WERI-Rb-1 (cell line): ENCODE measurements at regions not wholly inside any gene's neighbourhood (a gene's known extent, or its start where the extent isn't known, plus 50 kb on each side); places are given as distances from the start of the nearest gene placed in this dataset.
"Not testable (repeated sequence)": the region's sequence is repeated elsewhere in the genome, so short reads cannot be mapped to it uniquely, and the experiment has no call there.

Source experiments
- DNase-seq: peaks from one replicate; pipeline ENCODE4 v3.0.0-alpha.2; 2020
- H3K27ac ChIP-seq: fragments of 250-450 bp; sonication (Bioruptor Pico); 2 replicates; pipeline ENCODE4 v1.5.1; 2020; ENCODE audit warnings: mild to moderate bottlenecking, moderate library complexity
- H3K27me3 ChIP-seq: fragments of 250-450 bp; sonication (Bioruptor Pico); 2 replicates; pipeline ENCODE4 v1.5.1; 2021; ENCODE audit warnings: mild to moderate bottlenecking, low read depth, moderate library complexity; ENCODE audit not compliant: insufficient read depth, severe bottlenecking
- H3K36me3 ChIP-seq: fragments of 250-450 bp; sonication (Bioruptor Pico); 2 replicates; pipeline ENCODE4 v1.5.1; 2020; ENCODE audit warnings: mild to moderate bottlenecking, moderate library complexity
- H3K4me3 ChIP-seq: 2 replicates; pipeline ENCODE4 v1.5.1; 2011; ENCODE audit warnings: low read depth, mild to moderate bottlenecking, control low read depth, low read length
- H3K9me3 ChIP-seq: fragments of 250-450 bp; sonication (Bioruptor Pico); 2 replicates; pipeline ENCODE4 v1.5.1; 2021; ENCODE audit warnings: mild to moderate bottlenecking, moderate library complexity; ENCODE audit not compliant: severe bottlenecking
- TF ChIP-seq, protein P1 (sequence below): IDR thresholded peaks from 2 replicates; pipeline ENCODE4 v1.5.1; 2011; ENCODE audit warnings: low read depth, mild to moderate bottlenecking, control low read depth, inconsistent platforms, low read length

DNA sequence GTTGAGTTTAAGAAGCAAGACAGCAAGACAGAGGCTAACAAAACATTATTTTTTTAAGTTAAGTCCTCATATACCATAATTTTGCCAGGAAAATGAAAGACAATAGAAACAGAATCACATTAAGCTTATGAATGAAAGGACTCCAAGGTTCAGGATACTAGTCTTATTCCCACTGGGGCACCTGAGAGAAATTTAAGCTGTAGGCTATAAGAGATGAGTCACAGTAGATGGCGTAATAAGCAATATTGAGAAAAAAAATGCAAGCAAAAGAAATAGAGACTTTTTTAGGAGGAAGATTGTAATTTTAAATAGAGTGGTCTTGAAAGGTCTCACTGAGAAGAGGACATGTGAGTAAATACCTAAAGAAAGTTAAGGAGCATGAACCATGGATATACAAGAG is 57.1 kb upstream of the KIF2B start:
- DNase-seq = no peak
- no peak overlapping the region for H3K27ac ChIP-seq
- H3K9me3 ChIP-seq = peaks cover 5% of the 10 kb centered on the region
- H3K36me3 ChIP-seq = no peaks in the 10 kb centered on the region
- H3K27me3 ChIP-seq = no peaks in the 10 kb centered on the region
- TF ChIP-seq, protein P1, sequence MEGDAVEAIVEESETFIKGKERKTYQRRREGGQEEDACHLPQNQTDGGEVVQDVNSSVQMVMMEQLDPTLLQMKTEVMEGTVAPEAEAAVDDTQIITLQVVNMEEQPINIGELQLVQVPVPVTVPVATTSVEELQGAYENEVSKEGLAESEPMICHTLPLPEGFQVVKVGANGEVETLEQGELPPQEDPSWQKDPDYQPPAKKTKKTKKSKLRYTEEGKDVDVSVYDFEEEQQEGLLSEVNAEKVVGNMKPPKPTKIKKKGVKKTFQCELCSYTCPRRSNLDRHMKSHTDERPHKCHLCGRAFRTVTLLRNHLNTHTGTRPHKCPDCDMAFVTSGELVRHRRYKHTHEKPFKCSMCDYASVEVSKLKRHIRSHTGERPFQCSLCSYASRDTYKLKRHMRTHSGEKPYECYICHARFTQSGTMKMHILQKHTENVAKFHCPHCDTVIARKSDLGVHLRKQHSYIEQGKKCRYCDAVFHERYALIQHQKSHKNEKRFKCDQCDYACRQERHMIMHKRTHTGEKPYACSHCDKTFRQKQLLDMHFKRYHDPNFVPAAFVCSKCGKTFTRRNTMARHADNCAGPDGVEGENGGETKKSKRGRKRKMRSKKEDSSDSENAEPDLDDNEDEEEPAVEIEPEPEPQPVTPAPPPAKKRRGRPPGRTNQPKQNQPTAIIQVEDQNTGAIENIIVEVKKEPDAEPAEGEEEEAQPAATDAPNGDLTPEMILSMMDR = no peak
- no peak overlapping the region for H3K4me3 ChIP-seq

DNA sequence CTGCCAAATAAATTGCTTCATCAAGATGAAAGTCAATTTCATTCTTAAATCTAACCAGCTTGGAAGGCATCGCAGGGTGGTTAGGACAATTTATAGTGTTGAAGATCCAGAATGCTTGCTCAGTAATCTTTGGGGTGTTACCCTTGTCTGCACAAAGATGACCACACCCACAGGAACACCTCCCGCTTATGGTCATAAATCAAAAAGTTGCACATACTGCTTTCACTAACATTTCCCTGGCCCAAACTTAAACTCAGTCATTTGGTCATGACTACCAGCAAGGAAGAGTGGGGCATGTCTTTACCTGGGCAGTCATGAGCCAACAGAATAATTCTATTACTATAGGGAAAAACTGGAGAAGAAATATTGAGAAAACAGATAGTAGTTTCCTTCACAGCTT is 57.6 kb upstream of the KIF2B start:
- no peak overlapping the region for H3K27ac ChIP-seq

DNA sequence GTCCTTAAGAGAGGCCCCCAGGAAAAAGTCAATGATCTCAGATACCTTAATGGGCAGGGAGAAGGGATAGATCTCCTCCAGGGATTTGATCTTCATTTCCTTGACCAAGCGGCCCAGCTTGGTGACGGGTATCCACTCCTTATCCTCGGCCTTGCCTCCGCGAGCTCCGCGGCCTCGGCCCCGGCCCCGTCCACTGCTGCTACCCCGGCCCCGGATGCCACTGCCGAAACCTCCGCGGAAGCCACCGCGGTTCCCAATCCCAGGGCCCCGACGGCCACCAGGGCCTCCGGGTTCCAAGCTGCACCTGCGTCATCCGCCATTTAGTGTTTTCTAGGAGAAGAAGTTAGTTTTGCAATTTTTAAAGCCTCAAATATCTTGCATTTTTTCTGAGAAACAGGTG is 65.2 kb upstream of the KIF2B start:
- Histone ChIP-seq H3K36me3 (no peaks in the 10 kb centered on the region), H3K4me3 (no peak overlapping the region), H3K9me3 (peaks cover 5% of the 10 kb centered on the region), H3K27me3 (no peaks in the 10 kb centered on the region), H3K27ac (no peak overlapping the region)
- TF ChIP-seq, protein P1 = no peak
- DNase-seq = no peak

More for the DNA sequence above, 57.6 kb upstream of the KIF2B start:
- Histone ChIP-seq H3K27me3 (no peaks in the 10 kb centered on the region), H3K9me3 (peaks cover 5% of the 10 kb centered on the region), H3K36me3 (no peaks in the 10 kb centered on the region), H3K4me3 (no peak overlapping the region)
- TF ChIP-seq, protein P1 = no peak
- no peak for DNase-seq

DNA sequence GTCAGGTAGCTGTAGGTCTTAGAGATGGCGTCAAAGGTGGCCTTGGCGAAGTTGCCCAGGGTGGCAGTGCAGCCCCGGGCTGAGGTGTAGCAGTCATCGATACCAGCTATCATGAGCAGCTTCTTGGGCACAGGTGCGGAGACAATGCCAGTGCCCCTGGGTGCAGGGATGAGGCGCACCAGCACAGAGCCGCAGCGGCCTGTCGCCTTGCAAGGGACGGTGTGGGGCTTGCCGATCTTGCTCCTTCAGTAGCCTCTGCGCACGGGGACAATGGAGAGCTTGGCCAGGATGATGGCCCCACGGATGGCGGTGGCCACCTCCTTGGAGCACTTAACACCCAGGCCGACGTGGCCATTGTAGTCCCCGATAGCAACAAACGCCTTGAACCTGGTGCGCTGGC is 65.6 kb upstream of the KIF2B start:
- not testable (repeated sequence) for H3K9me3 ChIP-seq, DNase-seq, H3K36me3 ChIP-seq, H3K4me3 ChIP-seq, H3K27ac ChIP-seq, H3K27me3 ChIP-seq

DNA sequence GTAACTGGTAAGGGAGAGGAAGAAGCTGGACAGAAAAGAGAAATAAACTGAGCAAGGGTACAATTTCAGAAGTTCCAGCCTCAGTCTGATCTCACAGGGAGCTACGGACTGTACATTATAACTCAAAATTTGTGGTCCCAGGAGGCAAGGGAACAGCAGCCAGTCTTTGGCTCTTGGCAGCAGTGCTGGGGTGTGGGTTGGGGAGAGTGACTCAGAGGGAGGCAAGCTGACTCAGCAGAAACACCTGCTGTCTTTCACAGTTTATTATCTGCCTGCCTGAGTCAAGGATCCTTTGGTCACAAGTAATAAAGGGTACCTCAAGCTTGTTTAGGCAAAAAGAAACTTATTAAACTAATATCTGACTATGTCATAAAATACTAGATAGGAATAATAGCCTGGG is 73.5 kb upstream of the KIF2B start:
- H3K27ac ChIP-seq = no peak overlapping the region
- TF ChIP-seq, protein P1 = no peak

DNA sequence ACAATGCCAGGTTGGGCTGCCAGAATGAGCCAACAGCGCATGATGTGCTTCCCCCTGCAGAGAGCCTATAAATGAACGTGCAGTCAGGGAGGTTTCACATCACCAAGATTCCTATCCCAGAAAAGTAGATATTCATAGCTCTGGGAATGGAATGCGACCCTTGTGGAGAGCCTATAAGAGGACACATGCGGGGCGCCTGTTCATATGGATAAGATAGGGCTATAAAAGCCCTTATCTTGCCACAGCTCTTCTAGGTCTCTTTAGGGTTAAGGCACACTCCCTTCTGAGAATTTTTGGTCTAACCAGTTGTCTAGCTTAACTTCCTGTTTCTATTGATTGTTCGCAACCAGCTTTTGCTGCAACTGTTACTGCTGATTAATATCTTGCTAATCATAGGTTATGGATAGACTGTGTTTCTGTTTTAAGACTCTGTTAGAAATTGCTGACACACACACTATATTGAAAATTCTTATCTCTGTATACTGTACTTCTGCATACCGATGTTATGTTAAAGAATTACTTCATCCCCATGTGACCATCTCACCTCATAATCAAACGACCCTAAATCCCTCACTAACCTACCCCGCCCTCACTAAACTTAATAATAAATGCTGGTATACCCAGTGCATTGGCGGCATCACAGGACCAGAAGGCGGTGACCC is 74.4 kb upstream of the KIF2B start:
- H3K4me3 ChIP-seq, DNase-seq, H3K27ac ChIP-seq, H3K27me3 ChIP-seq, H3K36me3 ChIP-seq, H3K9me3 ChIP-seq: not testable (repeated sequence)

More for the DNA sequence above, 73.5 kb upstream of the KIF2B start:
- H3K36me3 ChIP-seq = no peaks in the 10 kb centered on the region
- no peak for DNase-seq
- H3K4me3 ChIP-seq = no peak overlapping the region
- H3K27me3 ChIP-seq = no peaks in the 10 kb centered on the region
- peaks cover 2% of the 10 kb centered on the region for H3K9me3 ChIP-seq

DNA sequence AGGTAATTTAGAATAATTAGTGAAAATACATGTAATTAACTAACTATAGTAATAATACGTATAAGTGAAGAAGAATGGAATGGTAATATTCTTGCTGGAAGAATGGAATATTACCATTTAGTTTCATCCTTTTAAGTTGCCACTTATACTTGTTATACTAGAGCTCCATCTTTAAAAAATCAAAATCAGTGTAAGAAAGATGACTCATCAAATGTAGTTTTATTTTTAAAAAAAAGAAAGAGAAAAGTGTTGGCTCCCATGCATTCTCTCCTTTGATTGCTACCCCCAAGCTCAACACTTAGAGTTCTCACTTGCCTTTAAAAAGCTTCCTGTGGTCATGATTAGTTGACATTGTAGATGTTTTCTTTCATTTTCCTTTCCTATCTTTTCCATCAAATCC is 82.4 kb upstream of the KIF2B start:
- no peak for DNase-seq

More for the DNA sequence above, 82.4 kb upstream of the KIF2B start:
- Histone ChIP-seq H3K27me3 (no peaks in the 10 kb centered on the region), H3K36me3 (no peaks in the 10 kb centered on the region), H3K4me3 (no peak overlapping the region), H3K27ac (no peak overlapping the region), H3K9me3 (no peaks in the 10 kb centered on the region)
- TF ChIP-seq, protein P1 = no peak
